HUDEP-2 (cell line): ENCODE measurements at regions not wholly inside any gene's neighbourhood (a gene's known extent, or its start where the extent isn't known, plus 50 kb on each side); places are given as distances from the start of the nearest gene placed in this dataset.
"Not testable (repeated sequence)": the region's sequence is repeated elsewhere in the genome, so short reads cannot be mapped to it uniquely, and the experiment has no call there.

ENCODE experiments used
- DNase-seq, 76 experiments: peaks; one replicate each; lab custom pipeline; 2025; ENCODE audit not compliant: unreplicated experiment in 76 of 76; lab: John Stamatoyannopoulos, UW

GRCh38 chr12:126950266-126950665 is 1316.7 kb upstream of the TMEM132C start:
- DNase-seq = no peak

GRCh38 chr12:126952096-126953007 is 1314.6 kb upstream of the TMEM132C start:
- DNase-seq = no peak

GRCh38 chr12:126953365-126953889 is 1313.5 kb upstream of the TMEM132C start:
- DNase-seq = peak in 1 of 76 experiments; percentile 2

GRCh38 chr12:126960221-126960620 is 1306.7 kb upstream of the TMEM132C start:
- no peak for DNase-seq

GRCh38 chr12:126960709-126961108 is 1306.3 kb upstream of the TMEM132C start:
- DNase-seq = no peak

- DNase-seq = no peak
Observed at GRCh38 chr12:126963825-126964224, 1303.1 kb upstream of the TMEM132C start.

GRCh38 chr12:126966498-126966897 is 1300.5 kb upstream of the TMEM132C start:
- DNase-seq = no peak

- DNase-seq = no peak
Observed at GRCh38 chr12:126967152-126967551, 1299.8 kb upstream of the TMEM132C start.

- peak in 39 of 76 experiments; percentile 1 to 53 (median 19) for DNase-seq
Observed at GRCh38 chr12:126974779-126975178, 1292.2 kb upstream of the TMEM132C start.

GRCh38 chr12:126976579-126976978 is 1290.4 kb upstream of the TMEM132C start:
- DNase-seq = no peak

- DNase-seq = not testable (repeated sequence)
Observed at GRCh38 chr12:126979564-126979963, 1287.4 kb upstream of the TMEM132C start.

GRCh38 chr12:126982707-126983106 is 1284.3 kb upstream of the TMEM132C start:
- no peak for DNase-seq

GRCh38 chr12:126983735-126984134 is 1283.2 kb upstream of the TMEM132C start:
- not testable (repeated sequence) for DNase-seq

- DNase-seq = not testable (repeated sequence)
Observed at GRCh38 chr12:126985663-126986062, 1281.3 kb upstream of the TMEM132C start.

GRCh38 chr12:126989532-126989931 is 1277.4 kb upstream of the TMEM132C start:
- no peak for DNase-seq

- no peak for DNase-seq
Observed at GRCh38 chr12:126993898-126994297, 1273.1 kb upstream of the TMEM132C start.

- DNase-seq = no peak
Observed at GRCh38 chr12:126994599-126994998, 1272.4 kb upstream of the TMEM132C start.

GRCh38 chr12:126998031-126998430 is 1268.9 kb upstream of the TMEM132C start:
- no peak for DNase-seq

GRCh38 chr12:126998747-126999285 is 1268.2 kb upstream of the TMEM132C start:
- peak in 53 of 76 experiments; percentile 3 to 87 (median 33) for DNase-seq

GRCh38 chr12:126999352-126999751 is 1267.6 kb upstream of the TMEM132C start:
- no peak for DNase-seq

GRCh38 chr12:127005406-127005805 is 1261.6 kb upstream of the TMEM132C start:
- DNase-seq = no peak

- no peak for DNase-seq
Observed at GRCh38 chr12:127006972-127007371, 1260.0 kb upstream of the TMEM132C start.
